Activated naive CD8-positive, alpha-beta T cell treated with anti-CD3 and anti-CD28 coated beads, Interleukin-2, amount 10 ng/mL, durations not matched to agents 7 days and 5 days (primary cell): ENCODE measurements at regions not wholly inside any gene's neighbourhood (a gene's known extent, or its start where the extent isn't known, plus 50 kb on each side); places are given as distances from the start of the nearest gene placed in this dataset.

Source experiments
- ATAC-seq: fragments of 150-1000 bp; cut with Tn5 transposase; one replicate; pipeline ENCODE4 v1.10.0; 2021; ENCODE audit warnings: low read depth, moderate library complexity
- POLR2A ChIA-PET: fragments of 350-600 bp; sonication (Branson Sonifier 250); formaldehyde crosslinking; loops from one replicate; lab custom pipeline; 2021; ENCODE audit warnings: antibody characterized with exemption; lab: Charles Lee
- DNase-seq: peaks from one replicate; pipeline ENCODE4 v3.0.0; 2021
- H3K27ac Mint-ChIP-seq: one replicate; pipeline ENCODE4 v1.8.0; 2022; ENCODE audit warnings: mild to moderate bottlenecking, mixed read lengths
- H3K27me3 Mint-ChIP-seq: one replicate; pipeline ENCODE4 v1.8.0; 2022; ENCODE audit warnings: mild to moderate bottlenecking, moderate library complexity, mixed read lengths
- H3K36me3 Mint-ChIP-seq: one replicate; pipeline ENCODE4 v1.8.0; 2021; ENCODE audit warnings: mild to moderate bottlenecking, mixed read lengths
- H3K4me1 Mint-ChIP-seq: one replicate; pipeline ENCODE4 v1.8.0; 2021; ENCODE audit warnings: mixed read lengths
- H3K4me3 Mint-ChIP-seq: one replicate; pipeline ENCODE4 v1.8.0; 2022; ENCODE audit warnings: mild to moderate bottlenecking, moderate library complexity, mixed read lengths
- H3K9me3 Mint-ChIP-seq: one replicate; pipeline ENCODE4 v1.8.0; 2021; ENCODE audit warnings: mixed read lengths

DNA sequence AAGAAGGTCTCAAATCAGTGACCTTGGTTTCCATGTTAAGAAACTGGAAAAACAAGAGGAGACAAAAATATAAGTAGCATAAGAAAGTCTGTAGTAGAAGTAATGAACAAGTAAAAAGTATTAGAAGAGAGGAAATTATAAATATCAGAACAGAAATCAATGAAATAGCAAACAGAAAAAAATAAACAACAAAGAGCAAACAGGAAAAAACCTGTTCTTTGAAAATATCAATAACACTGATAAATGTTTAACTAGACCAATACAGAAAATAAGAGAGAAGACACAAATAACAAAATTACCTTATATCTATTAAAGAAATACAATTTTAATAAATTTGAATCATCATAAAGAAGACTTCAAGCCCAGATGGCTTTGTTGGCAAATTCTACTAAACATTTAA, 113.3 kb downstream of the MAIP1 start:
- Mint-ChIP-seq H3K4me1 (no peaks in the 10 kb centered on the region), H3K9me3 (peaks cover 2% of the 10 kb centered on the region), H3K27ac (no peak overlapping the region), H3K27me3 (peaks cover 11% of the 10 kb centered on the region), H3K4me3 (no peak overlapping the region), H3K36me3 (no peaks in the 10 kb centered on the region)
- POLR2A ChIA-PET: no interaction called here
- no peak for ATAC-seq
- DNase-seq: no peak

DNA sequence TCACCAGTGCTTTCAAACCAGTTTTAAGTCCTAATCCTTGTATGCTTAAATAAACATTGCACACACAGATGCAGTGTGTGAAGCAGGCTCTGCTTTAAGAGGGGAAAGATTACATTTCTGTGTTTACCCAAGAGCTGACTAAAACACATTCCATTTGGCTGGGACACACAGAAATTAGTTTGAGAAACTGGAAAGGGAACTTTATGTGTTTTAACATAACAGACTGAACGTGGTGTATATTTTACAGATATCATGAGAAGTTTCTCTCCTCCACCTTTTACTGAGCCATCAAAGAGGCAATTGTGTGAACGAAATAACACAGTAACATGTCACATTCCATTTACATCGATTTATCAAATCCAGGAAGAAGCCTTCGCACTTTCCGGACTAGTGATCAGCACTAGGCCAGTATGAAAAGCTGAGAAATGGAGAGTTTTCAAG, 121.8 kb downstream of the MAIP1 start:
- DNase-seq: no peak
- Mint-ChIP-seq H3K9me3 (no peaks in the 10 kb centered on the region), H3K4me3 (no peak overlapping the region), H3K4me1 (no peaks in the 10 kb centered on the region), H3K27ac (no peak overlapping the region), H3K27me3 (peaks cover 30% of the 10 kb centered on the region), H3K36me3 (no peaks in the 10 kb centered on the region)
- no peak for ATAC-seq
- POLR2A ChIA-PET: no interaction called here

DNA sequence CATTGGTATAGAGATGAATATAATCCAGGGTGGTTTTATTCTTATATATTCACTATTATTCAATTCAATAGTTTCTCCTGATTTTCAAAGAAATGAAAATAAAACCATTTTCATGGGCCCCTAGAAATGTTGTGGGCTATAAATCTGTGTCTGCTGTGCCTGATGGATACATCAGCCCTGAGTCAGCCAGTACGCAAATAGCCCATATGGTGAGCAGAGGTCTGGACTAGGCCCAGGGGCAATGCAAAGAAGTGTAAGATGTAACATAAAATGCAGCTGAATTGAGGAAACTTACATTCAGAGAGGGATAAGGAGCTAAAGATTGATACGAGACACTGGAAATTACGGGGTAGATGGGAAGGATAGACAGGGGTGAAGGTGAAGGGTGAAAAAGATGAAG, 122.5 kb downstream of the MAIP1 start:
- no peaks in the 10 kb centered on the region for H3K9me3 Mint-ChIP-seq
- POLR2A ChIA-PET: no interaction called here
- no peak for ATAC-seq

GRCh38 chr2:200079356-200079755, 124.0 kb downstream of the MAIP1 start:
- H3K4me3 Mint-ChIP-seq: no peak overlapping the region

More for the DNA sequence above, 122.5 kb downstream of the MAIP1 start:
- Mint-ChIP-seq H3K4me1 (no peaks in the 10 kb centered on the region), H3K4me3 (no peak overlapping the region), H3K27me3 (peaks cover 30% of the 10 kb centered on the region), H3K27ac (no peak overlapping the region), H3K36me3 (no peaks in the 10 kb centered on the region)
- DNase-seq: no peak

GRCh38 chr2:200081236-200081635, 125.9 kb downstream of the MAIP1 start:
- Mint-ChIP-seq H3K27me3 (peaks cover 21% of the 10 kb centered on the region), H3K4me1 (no peaks in the 10 kb centered on the region), H3K4me3 (no peak overlapping the region), H3K9me3 (no peaks in the 10 kb centered on the region), H3K27ac (no peak overlapping the region), H3K36me3 (no peaks in the 10 kb centered on the region)
- ATAC-seq (no peak), DNase-seq (no peak)
- POLR2A ChIA-PET: no interaction called here

More at GRCh38 chr2:200079356-200079755, 124.0 kb downstream of the MAIP1 start:
- Mint-ChIP-seq H3K27me3 (peaks cover 25% of the 10 kb centered on the region), H3K36me3 (no peaks in the 10 kb centered on the region), H3K27ac (no peak overlapping the region), H3K9me3 (no peaks in the 10 kb centered on the region), H3K4me1 (no peaks in the 10 kb centered on the region)
- POLR2A ChIA-PET: no interaction called here
- ATAC-seq: no peak
- no peak for DNase-seq

- DNase-seq (no peak), ATAC-seq (no peak)
- Mint-ChIP-seq H3K36me3 (no peaks in the 10 kb centered on the region), H3K4me3 (no peak overlapping the region), H3K27me3 (peaks cover 17% of the 10 kb centered on the region), H3K27ac (no peak overlapping the region), H3K4me1 (no peaks in the 10 kb centered on the region), H3K9me3 (no peaks in the 10 kb centered on the region)
- POLR2A ChIA-PET: no interaction called here
Measured at GRCh38 chr2:200081811-200082210, 126.4 kb downstream of the MAIP1 start.

- Mint-ChIP-seq H3K9me3 (no peaks in the 10 kb centered on the region), H3K4me1 (no peaks in the 10 kb centered on the region), H3K27ac (no peak overlapping the region), H3K27me3 (peaks cover 17% of the 10 kb centered on the region), H3K4me3 (no peak overlapping the region), H3K36me3 (no peaks in the 10 kb centered on the region)
- DNase-seq (no peak), ATAC-seq (no peak)
- POLR2A ChIA-PET: no interaction called here
Measured at GRCh38 chr2:200084036-200084435, 128.7 kb downstream of the MAIP1 start.

DNA sequence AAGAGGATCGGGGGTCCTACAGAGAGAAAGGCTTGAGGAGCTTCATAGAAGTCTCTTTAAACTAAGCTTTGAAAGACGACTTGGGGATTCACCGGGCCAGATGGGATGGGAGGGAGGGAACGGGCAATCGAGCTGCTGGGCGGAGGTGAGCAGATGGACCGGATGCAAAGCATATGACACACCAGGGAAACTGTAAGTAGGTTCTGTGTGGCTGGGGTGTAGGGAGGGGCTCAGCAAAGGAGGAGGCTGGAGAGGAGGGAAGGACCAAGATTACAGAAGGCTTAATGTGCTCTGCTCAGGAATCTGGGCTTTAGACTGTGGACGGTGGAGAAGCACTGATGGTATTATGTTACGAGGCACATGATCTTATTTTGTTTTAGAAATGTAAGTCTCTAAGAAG, 131.5 kb downstream of the MAIP1 start:
- no peaks in the 10 kb centered on the region for H3K9me3 Mint-ChIP-seq
- H3K27me3 Mint-ChIP-seq: peaks cover 10% of the 10 kb centered on the region
- POLR2A ChIA-PET: no interaction called here
- ATAC-seq (no peak), DNase-seq (no peak)
- no peak overlapping the region for H3K27ac Mint-ChIP-seq
- no peaks in the 10 kb centered on the region for H3K4me1 Mint-ChIP-seq
- H3K4me3 Mint-ChIP-seq: no peak overlapping the region
- no peaks in the 10 kb centered on the region for H3K36me3 Mint-ChIP-seq

DNA sequence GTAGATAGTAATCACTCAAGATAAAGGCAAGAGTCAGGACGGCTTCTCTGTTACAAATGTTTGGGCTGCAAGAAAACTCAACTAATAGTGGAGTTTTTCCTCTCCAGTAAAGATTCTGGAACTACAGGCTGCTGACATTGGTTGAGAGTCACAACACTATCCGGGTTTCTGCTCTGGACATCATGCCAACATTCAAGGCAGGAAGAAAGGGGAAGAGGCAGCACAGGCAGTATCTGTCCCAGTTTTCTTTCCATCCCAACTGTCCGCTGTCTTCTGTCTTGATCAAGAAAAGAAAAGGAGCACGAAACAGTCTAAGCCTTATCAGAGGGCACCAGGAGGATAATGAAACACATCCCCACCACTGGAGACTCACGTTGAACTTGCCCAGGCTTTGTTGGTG, 132.1 kb downstream of the MAIP1 start:
- Mint-ChIP-seq H3K27ac (no peak overlapping the region), H3K9me3 (no peaks in the 10 kb centered on the region), H3K4me1 (no peaks in the 10 kb centered on the region), H3K4me3 (no peak overlapping the region), H3K27me3 (peaks cover 8% of the 10 kb centered on the region), H3K36me3 (no peaks in the 10 kb centered on the region)
- POLR2A ChIA-PET: no interaction called here
- ATAC-seq: no peak
- no peak for DNase-seq

DNA sequence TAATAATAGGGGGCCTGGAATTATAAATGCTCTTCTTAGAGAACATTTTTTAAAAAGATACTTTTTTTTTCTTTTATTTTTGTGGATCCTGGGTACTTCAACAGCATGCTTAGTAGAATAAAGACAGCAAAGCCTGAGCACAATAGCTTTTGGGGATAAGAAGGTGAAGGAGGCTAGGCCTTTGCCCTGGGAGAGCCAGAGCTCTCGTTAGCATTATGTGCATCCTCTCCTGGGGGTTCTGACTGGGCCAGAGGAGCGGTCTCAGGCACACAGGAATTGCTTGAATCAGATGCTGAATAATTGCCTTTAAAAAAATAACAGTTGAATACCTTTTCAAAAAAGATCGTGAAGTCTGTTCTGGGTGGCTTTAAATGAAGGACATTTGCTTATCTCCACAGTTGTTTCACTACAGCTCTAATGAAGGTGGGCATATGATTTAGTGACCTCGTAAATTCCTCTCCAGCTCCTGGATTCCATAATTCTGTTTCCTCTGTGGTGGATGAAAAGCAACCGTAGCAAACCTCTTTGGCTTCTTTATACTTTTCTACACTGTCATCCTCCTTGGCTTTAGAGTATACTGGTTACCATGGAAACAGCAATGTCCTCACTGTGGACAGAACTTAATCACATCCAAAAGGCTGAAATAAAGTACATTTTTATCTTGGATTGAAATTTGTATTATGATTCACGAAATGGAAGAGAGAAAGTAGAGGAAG, 133.8 kb downstream of the MAIP1 start:
- H3K36me3 Mint-ChIP-seq: no peaks in the 10 kb centered on the region
- no peaks in the 10 kb centered on the region for H3K9me3 Mint-ChIP-seq
- no peak overlapping the region for H3K27ac Mint-ChIP-seq
- ATAC-seq (no peak), DNase-seq (no peak)
- POLR2A ChIA-PET: no interaction called here
- no peak overlapping the region for H3K4me3 Mint-ChIP-seq
- peaks cover 11% of the 10 kb centered on the region for H3K27me3 Mint-ChIP-seq
- no peaks in the 10 kb centered on the region for H3K4me1 Mint-ChIP-seq

- Mint-ChIP-seq H3K36me3 (no peaks in the 10 kb centered on the region), H3K4me1 (no peaks in the 10 kb centered on the region)
- ATAC-seq: no peak
Measured at GRCh38 chr2:200089756-200090109, 134.4 kb downstream of the MAIP1 start.

GRCh38 chr2:200090683-200091082, 135.3 kb downstream of the MAIP1 start:
- Mint-ChIP-seq H3K4me1 (no peaks in the 10 kb centered on the region), H3K36me3 (no peaks in the 10 kb centered on the region), H3K4me3 (no peak overlapping the region), H3K9me3 (no peaks in the 10 kb centered on the region), H3K27ac (no peak overlapping the region), H3K27me3 (peaks cover 11% of the 10 kb centered on the region)
- no peak for DNase-seq
- no peak for ATAC-seq
- POLR2A ChIA-PET: no interaction called here

More at GRCh38 chr2:200089756-200090109, 134.4 kb downstream of the MAIP1 start:
- no peak overlapping the region for H3K27ac Mint-ChIP-seq
- H3K27me3 Mint-ChIP-seq: peaks cover 11% of the 10 kb centered on the region
- no peaks in the 10 kb centered on the region for H3K9me3 Mint-ChIP-seq
- POLR2A ChIA-PET: no interaction called here
- DNase-seq: no peak
- H3K4me3 Mint-ChIP-seq: no peak overlapping the region

GRCh38 chr2:200091126-200091525, 135.7 kb downstream of the MAIP1 start:
- POLR2A ChIA-PET: no interaction called here
- H3K4me1 Mint-ChIP-seq: no peaks in the 10 kb centered on the region
- peaks cover 13% of the 10 kb centered on the region for H3K27me3 Mint-ChIP-seq

DNA sequence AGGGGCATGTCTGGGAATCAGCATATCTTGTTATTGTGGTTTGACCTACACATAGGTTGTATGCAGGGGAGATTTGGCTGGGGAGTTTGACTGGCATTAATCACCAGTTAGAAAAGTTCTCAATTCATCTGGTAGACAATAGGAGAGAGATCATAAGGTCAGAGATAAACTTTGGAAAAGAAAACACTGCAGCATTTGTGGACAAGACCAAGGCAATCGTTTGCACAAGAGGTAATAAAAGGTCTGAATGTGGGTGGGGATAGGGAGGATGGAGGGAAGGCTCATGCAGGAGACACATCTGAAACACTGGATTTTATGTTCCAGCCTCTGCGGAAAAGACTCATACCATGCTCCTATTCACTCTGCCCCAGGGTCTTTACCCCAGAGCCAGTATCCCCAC, 136.9 kb downstream of the MAIP1 start:
- H3K27me3 Mint-ChIP-seq: peaks cover 10% of the 10 kb centered on the region
- no peaks in the 10 kb centered on the region for H3K9me3 Mint-ChIP-seq
- H3K4me3 Mint-ChIP-seq: no peak overlapping the region
- H3K4me1 Mint-ChIP-seq: no peaks in the 10 kb centered on the region
- no peaks in the 10 kb centered on the region for H3K36me3 Mint-ChIP-seq
- ATAC-seq (no peak), DNase-seq (no peak)
- POLR2A ChIA-PET: no interaction called here
- no peak overlapping the region for H3K27ac Mint-ChIP-seq

More at GRCh38 chr2:200091126-200091525, 135.7 kb downstream of the MAIP1 start:
- Mint-ChIP-seq H3K4me3 (no peak overlapping the region), H3K9me3 (no peaks in the 10 kb centered on the region), H3K36me3 (no peaks in the 10 kb centered on the region), H3K27ac (no peak overlapping the region)
- DNase-seq: no peak
- no peak for ATAC-seq
